ENCODE measurements at regions not wholly inside any gene's neighbourhood (a gene's known extent, or its start where the extent isn't known, plus 50 kb on each side); places are given as distances from the start of the nearest gene placed in this dataset.

DNA sequence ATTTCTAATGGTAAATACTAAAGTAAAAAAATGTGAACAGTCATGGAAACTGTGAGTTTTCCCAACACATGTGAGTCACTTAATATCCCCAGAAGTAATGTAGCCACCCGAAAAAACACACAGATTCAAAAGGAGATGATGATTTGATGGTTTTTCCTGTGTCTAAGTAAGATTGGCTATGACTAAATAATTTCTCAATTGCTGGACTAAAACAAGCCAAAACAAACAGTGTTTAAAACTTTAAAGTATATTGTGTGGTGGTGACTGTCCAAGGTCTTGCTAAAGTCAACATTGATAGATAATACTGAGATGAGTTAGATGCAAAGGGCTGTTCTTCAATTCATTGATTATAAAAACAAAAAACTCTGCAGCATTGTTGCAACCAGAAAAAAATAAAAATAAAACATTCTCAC is 89.6 kb upstream of the SOX5 start:
- Mint-ChIP-seq H3K36me3 (ENCODE audit: low read depth, unreplicated experiment) (no peaks in the 10 kb centered on the region), H3K27ac (ENCODE audit: unreplicated experiment) (no peak overlapping the region), H3K4me3 (ENCODE audit: unreplicated experiment) (no peak overlapping the region), H3K9me3 (ENCODE audit: unreplicated experiment) (no peaks in the 10 kb centered on the region), H3K27me3 (ENCODE audit: unreplicated experiment) (no peaks in the 10 kb centered on the region), H3K4me1 (ENCODE audit: unreplicated experiment) (peaks cover 6% of the 10 kb centered on the region)
- TF ChIP-seq, protein P1, sequence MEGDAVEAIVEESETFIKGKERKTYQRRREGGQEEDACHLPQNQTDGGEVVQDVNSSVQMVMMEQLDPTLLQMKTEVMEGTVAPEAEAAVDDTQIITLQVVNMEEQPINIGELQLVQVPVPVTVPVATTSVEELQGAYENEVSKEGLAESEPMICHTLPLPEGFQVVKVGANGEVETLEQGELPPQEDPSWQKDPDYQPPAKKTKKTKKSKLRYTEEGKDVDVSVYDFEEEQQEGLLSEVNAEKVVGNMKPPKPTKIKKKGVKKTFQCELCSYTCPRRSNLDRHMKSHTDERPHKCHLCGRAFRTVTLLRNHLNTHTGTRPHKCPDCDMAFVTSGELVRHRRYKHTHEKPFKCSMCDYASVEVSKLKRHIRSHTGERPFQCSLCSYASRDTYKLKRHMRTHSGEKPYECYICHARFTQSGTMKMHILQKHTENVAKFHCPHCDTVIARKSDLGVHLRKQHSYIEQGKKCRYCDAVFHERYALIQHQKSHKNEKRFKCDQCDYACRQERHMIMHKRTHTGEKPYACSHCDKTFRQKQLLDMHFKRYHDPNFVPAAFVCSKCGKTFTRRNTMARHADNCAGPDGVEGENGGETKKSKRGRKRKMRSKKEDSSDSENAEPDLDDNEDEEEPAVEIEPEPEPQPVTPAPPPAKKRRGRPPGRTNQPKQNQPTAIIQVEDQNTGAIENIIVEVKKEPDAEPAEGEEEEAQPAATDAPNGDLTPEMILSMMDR (IDR thresholded peaks at IDR 0.05; ENCODE audit: unreplicated experiment): no peak
- DNase-seq (ENCODE audit: low spot score): no peak

DNA sequence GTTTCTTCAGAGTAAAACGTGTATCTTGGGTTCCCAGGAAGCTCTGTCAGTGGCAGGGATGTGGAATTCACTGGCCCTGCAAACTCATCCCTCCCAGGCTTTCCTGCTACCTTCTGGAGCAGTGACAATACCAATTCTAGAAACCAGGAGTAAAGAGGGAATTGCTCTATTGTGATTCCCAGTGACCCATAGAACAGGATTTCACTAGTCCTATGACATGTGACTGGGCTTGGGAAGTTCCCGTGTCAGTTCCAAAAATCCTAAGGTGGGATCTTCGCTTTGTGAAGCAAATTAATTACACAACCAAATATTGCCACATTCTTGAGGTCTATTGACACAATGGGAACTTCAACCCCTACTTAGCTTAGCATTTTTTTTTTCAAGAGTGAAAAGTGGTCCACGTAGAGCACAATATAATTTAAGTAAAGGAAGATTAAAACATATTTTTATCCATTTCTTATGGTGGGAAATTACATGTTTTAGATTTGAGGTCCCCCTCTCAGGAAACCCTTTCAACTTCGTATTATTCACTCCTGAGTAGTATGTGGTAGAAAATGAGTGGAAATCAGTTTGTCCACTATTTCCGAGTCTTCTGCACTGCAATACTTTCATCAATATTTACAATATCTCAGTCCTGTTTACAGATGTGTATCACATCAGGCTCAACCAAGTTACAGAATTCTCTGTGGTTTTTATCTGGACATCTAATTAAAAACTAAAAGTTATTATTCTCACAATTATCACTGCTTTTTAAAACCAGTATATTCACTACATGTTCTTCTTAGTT is 88.9 kb upstream of the SOX5 start:
- Mint-ChIP-seq H3K9me3 (ENCODE audit: unreplicated experiment) (no peaks in the 10 kb centered on the region), H3K36me3 (ENCODE audit: low read depth, unreplicated experiment) (no peaks in the 10 kb centered on the region), H3K4me1 (ENCODE audit: unreplicated experiment) (peaks cover 6% of the 10 kb centered on the region), H3K27me3 (ENCODE audit: unreplicated experiment) (no peaks in the 10 kb centered on the region), H3K27ac (ENCODE audit: unreplicated experiment) (no peak overlapping the region), H3K4me3 (ENCODE audit: unreplicated experiment) (no peak overlapping the region)
- TF ChIP-seq, protein P1 (IDR thresholded peaks at IDR 0.05; ENCODE audit: unreplicated experiment): no peak
- DNase-seq (ENCODE audit: low spot score): no peak

DNA sequence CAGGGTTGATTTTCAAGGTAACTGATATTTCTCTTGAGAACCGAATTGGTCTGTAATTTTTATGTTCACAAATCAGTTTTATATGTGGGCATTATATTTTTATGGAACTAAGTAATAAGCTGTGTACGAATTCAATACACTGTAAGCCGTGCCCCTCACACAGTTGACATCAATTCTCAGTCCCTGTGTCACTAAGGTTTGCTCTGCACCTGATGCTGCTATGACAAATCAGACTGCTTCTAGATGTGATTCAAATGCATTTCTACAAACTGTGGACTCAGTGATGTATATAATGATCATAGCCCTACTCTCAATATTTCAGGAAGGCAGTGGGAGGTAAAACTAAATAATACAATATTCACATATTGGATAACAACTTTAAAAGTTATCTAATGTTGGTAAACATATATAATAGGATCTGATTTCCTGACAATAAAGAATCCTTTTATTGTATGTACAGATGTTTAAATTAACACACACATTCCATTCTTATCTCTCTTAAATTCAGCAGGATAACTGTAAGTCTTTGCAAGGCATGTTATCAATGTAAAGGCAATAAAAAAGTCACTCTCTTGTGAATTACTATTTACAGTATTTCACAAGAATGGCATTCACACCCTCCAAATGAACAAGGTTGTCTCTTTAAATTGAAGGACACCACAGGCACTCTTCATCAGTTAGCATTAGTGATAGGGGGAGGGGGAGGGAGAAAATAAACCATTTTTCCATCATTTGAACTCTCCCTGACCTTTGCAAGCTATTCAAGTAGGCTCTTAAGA is 87.2 kb upstream of the SOX5 start:
- no peak overlapping the region for H3K4me3 Mint-ChIP-seq (ENCODE audit: unreplicated experiment)
- no peak overlapping the region for H3K27ac Mint-ChIP-seq (ENCODE audit: unreplicated experiment)
- DNase-seq (ENCODE audit: low spot score): no peak
- peaks cover 2% of the 10 kb centered on the region for H3K4me1 Mint-ChIP-seq (ENCODE audit: unreplicated experiment)
- H3K36me3 Mint-ChIP-seq (ENCODE audit: low read depth, unreplicated experiment): no peaks in the 10 kb centered on the region
- no peaks in the 10 kb centered on the region for H3K27me3 Mint-ChIP-seq (ENCODE audit: unreplicated experiment)
- TF ChIP-seq, protein P1 (IDR thresholded peaks at IDR 0.05; ENCODE audit: unreplicated experiment): no peak
- no peaks in the 10 kb centered on the region for H3K9me3 Mint-ChIP-seq (ENCODE audit: unreplicated experiment)

DNA sequence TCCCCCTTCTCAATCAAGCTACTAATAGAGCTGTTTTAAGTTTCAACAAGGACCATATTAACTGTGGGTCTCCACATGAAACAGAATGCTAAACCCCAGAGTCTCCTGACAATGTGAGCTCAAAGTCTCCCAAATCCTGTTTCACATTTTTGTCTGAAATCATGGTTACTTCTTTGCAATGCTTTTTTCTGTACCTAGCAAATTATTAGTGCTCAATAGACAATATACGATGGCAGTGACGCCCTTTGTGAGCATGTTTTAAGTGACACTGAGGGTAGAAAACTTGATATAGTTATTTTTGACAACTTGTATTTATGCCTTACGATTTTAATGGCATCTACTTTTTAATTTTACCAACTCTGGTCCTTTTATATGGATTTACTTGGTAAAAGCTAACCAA is 85.4 kb upstream of the SOX5 start:
- Mint-ChIP-seq H3K4me1 (ENCODE audit: unreplicated experiment) (peaks cover 2% of the 10 kb centered on the region), H3K27ac (ENCODE audit: unreplicated experiment) (no peak overlapping the region)
- TF ChIP-seq, protein P1 (IDR thresholded peaks at IDR 0.05; ENCODE audit: unreplicated experiment): no peak

DNA sequence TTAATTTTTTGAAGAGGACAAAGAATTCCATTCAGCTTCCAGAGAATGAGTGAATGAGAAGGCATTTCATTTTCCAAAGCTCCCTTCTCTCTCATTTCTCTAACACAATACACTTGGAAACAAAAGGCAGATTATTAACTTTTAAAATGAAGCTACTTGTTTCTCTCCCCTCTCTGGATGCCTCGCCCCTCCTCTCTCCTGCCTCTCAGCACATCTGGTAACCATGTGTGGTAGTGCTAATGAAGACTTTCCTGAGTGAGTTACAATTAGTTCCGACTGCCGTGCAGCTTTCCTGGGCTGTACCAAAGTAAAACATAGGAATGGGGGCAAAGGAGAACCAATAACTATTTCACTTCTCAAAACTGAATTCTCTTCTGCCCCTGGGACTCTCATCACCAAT is 84.7 kb upstream of the SOX5 start:
- Mint-ChIP-seq H3K4me3 (ENCODE audit: unreplicated experiment) (no peak overlapping the region), H3K4me1 (ENCODE audit: unreplicated experiment) (peaks cover 2% of the 10 kb centered on the region), H3K36me3 (ENCODE audit: low read depth, unreplicated experiment) (no peaks in the 10 kb centered on the region), H3K27me3 (ENCODE audit: unreplicated experiment) (no peaks in the 10 kb centered on the region), H3K9me3 (ENCODE audit: unreplicated experiment) (no peaks in the 10 kb centered on the region), H3K27ac (ENCODE audit: unreplicated experiment) (no peak overlapping the region)
- TF ChIP-seq, protein P1 (IDR thresholded peaks at IDR 0.05; ENCODE audit: unreplicated experiment): no peak
- DNase-seq (ENCODE audit: low spot score): no peak

More for the DNA sequence above, 85.4 kb upstream of the SOX5 start:
- Mint-ChIP-seq H3K36me3 (ENCODE audit: low read depth, unreplicated experiment) (no peaks in the 10 kb centered on the region), H3K9me3 (ENCODE audit: unreplicated experiment) (no peaks in the 10 kb centered on the region), H3K4me3 (ENCODE audit: unreplicated experiment) (no peak overlapping the region), H3K27me3 (ENCODE audit: unreplicated experiment) (no peaks in the 10 kb centered on the region)
- DNase-seq (ENCODE audit: low spot score): no peak

All from endothelial cell (in vitro differentiated cells).